ENCODE measurements at regions not wholly inside any gene's neighbourhood (a gene's known extent, or its start where the extent isn't known, plus 50 kb on each side); places are given as distances from the start of the nearest gene placed in this dataset.

DNA sequence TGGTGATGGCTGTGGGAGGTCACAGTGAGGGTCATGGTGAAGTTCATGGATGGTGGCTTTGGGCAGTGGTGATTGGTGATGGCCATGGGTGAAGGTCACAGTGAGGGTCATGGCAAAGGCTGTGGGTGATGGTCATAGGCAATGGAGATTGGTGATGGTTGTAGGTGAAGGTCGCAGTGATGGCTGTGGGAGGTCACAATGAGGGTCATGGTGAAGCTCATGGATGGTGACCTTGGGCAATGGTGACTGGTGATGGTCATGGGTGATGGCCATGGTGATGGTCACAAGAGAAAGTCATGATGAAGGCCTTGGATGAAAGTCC lies 115.6 kb upstream of the IRX4 start:
- intact Hi-C loops (cut with micrococcal nuclease): no loop called here
- BruUV-seq (replicated peaks): no TSS peak
- Histone ChIP-seq H3K4me2 (ENCODE audit: low read length) (no peak overlapping the region), H3K9me3 (ENCODE audit: low read length) (no peaks in the 10 kb centered on the region), H3K27me3 (ENCODE audit: low read length) (peaks cover 83% of the 10 kb centered on the region), H3K79me2 (ENCODE audit: low read length) (no peaks in the 10 kb centered on the region), H4K20me1 (ENCODE audit: low read length) (no peaks in the 10 kb centered on the region), H3K4me3 (ENCODE audit: low read length) (no peak overlapping the region), H3K4me1 (ENCODE audit: insufficient read depth, low read length) (no peaks in the 10 kb centered on the region), H3K27ac (ENCODE audit: low read length) (no peak overlapping the region), H3K36me3 (ENCODE audit: low read depth, low read length) (no peaks in the 10 kb centered on the region), H2AFZ (ENCODE audit: low read length) (no peak overlapping the region), H3F3A (ENCODE audit: low read length, unreplicated experiment) (no peaks in the 10 kb centered on the region), H3K9ac (ENCODE audit: low read length) (no peak overlapping the region), H3K9me2 (replicated peaks; ENCODE audit: low read length) (0 out of 2 replicates have a peak, but pooled peaks cover 4% of the 10 kb centered on the region)
- ChIA-PET CTCF (interaction anchor here (0.5 kb wide), 1 partner anchor 235 kb away, joined by 3 read pairs; no protein-coding TSS in a partner anchor), POLR2A (ENCODE audit: unreplicated experiment) (no interaction called here)
- DNase-seq: no peak
- ATAC-seq: no peak
- TF ChIP-seq EZH2phosphoT487 (IDR thresholded peaks at IDR 0.05; ENCODE audit: borderline replicate concordance, low read length) (no peak), EZH2 (IDR thresholded peaks at IDR 0.05; ENCODE audit: low read length, unreplicated experiment) (no peak)
- TF ChIP-seq, protein P1, sequence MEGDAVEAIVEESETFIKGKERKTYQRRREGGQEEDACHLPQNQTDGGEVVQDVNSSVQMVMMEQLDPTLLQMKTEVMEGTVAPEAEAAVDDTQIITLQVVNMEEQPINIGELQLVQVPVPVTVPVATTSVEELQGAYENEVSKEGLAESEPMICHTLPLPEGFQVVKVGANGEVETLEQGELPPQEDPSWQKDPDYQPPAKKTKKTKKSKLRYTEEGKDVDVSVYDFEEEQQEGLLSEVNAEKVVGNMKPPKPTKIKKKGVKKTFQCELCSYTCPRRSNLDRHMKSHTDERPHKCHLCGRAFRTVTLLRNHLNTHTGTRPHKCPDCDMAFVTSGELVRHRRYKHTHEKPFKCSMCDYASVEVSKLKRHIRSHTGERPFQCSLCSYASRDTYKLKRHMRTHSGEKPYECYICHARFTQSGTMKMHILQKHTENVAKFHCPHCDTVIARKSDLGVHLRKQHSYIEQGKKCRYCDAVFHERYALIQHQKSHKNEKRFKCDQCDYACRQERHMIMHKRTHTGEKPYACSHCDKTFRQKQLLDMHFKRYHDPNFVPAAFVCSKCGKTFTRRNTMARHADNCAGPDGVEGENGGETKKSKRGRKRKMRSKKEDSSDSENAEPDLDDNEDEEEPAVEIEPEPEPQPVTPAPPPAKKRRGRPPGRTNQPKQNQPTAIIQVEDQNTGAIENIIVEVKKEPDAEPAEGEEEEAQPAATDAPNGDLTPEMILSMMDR (conservative IDR thresholded peaks at IDR 0.05; ENCODE audit: low read depth, low read length): no peak

DNA sequence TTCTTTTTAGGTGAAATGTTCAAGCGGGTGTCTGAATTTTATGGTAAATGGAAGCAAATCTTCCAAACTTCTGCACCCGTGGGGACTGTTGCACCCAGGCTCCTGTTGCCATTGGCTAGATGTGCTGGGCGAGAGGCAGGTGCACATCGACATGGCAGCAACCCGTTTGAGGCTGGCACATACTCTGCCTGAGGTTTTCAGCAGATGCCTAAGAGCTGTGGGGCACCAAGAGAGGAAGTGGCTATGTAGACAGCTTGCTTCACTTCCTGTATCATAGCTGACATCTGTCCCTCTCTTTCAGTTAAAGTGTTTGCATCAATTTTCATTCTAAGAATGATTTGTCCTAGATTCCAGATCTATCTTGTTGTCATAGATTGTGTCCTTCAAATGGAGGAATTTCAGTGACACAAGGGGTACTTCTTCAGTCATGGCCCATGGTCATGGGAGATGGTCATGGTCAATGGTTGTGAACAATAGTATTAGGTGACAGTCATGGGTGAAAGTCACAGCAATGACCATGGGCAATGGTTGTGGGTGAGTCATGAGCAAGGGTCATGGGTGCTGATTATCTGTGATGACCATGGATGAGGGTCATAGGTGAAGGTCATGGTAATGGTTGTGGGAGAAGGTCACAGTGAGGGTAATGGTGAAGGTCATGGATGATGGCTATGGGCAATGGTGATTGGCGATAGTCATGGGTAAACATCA lies 115.1 kb upstream of the IRX4 start:
- no TSS peak for BruUV-seq (replicated peaks)
- Histone ChIP-seq H3K9me3 (ENCODE audit: low read length) (no peaks in the 10 kb centered on the region), H4K20me1 (ENCODE audit: low read length) (no peaks in the 10 kb centered on the region), H3K4me1 (ENCODE audit: insufficient read depth, low read length) (no peaks in the 10 kb centered on the region), H3K36me3 (ENCODE audit: low read depth, low read length) (no peaks in the 10 kb centered on the region), H3K4me2 (ENCODE audit: low read length) (no peak overlapping the region), H2AFZ (ENCODE audit: low read length) (no peak overlapping the region), H3K4me3 (ENCODE audit: low read length) (no peak overlapping the region), H3F3A (ENCODE audit: low read length, unreplicated experiment) (no peaks in the 10 kb centered on the region), H3K79me2 (ENCODE audit: low read length) (no peaks in the 10 kb centered on the region), H3K27me3 (ENCODE audit: low read length) (peaks cover 79% of the 10 kb centered on the region), H3K27ac (ENCODE audit: low read length) (no peak overlapping the region), H3K9ac (ENCODE audit: low read length) (no peak overlapping the region), H3K9me2 (replicated peaks; ENCODE audit: low read length) (0 out of 2 replicates have a peak, but pooled peaks cover 4% of the 10 kb centered on the region)
- ChIA-PET POLR2A (ENCODE audit: unreplicated experiment) (no interaction called here), CTCF (interaction anchor here (0.5 kb wide), 1 partner anchor 234 kb away, joined by 3 read pairs; no protein-coding TSS in a partner anchor)
- intact Hi-C loops (cut with micrococcal nuclease): no loop called here
- no peak for DNase-seq
- TF ChIP-seq EZH2 (IDR thresholded peaks at IDR 0.05; ENCODE audit: low read length, unreplicated experiment) (no peak), EZH2phosphoT487 (IDR thresholded peaks at IDR 0.05; ENCODE audit: borderline replicate concordance, low read length) (no peak)
- TF ChIP-seq, protein P1 (conservative IDR thresholded peaks at IDR 0.05; ENCODE audit: low read depth, low read length): no peak
- ATAC-seq: no peak

DNA sequence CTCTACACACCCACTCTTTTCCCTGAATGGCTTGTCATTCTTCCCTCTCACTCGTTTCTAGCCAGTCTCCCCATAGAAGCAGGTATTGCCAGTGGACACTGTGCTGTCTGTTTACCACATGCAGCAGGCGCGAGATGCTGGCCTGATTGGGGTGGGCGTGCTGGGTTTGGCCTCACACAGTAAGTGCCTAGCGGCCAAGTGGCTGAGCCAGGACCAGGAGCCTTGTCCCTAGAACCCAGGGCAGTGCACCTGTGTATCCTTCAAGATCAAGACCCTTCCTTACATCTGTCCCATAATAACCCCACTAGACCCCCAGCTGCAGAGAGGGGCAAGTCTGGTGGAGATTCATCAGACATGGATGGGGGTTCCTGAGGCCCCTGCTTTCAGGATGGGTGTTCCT lies 112.8 kb upstream of the IRX4 start:
- intact Hi-C loops (cut with micrococcal nuclease): no loop called here
- H3K4me3 ChIP-seq (ENCODE audit: low read length): no peak overlapping the region
- H3K9me3 ChIP-seq (ENCODE audit: low read length): no peaks in the 10 kb centered on the region

More for the DNA sequence above, 112.8 kb upstream of the IRX4 start:
- DNase-seq: no peak
- BruUV-seq (replicated peaks): no TSS peak
- ChIA-PET POLR2A (ENCODE audit: unreplicated experiment) (no interaction called here), CTCF (no interaction called here)
- Histone ChIP-seq H2AFZ (ENCODE audit: low read length) (no peak overlapping the region), H3K27ac (ENCODE audit: low read length) (no peak overlapping the region), H3K79me2 (ENCODE audit: low read length) (no peaks in the 10 kb centered on the region), H3K9ac (ENCODE audit: low read length) (no peak overlapping the region), H4K20me1 (ENCODE audit: low read length) (no peaks in the 10 kb centered on the region), H3K27me3 (ENCODE audit: low read length) (peaks cover 77% of the 10 kb centered on the region), H3K36me3 (ENCODE audit: low read depth, low read length) (no peaks in the 10 kb centered on the region), H3K4me2 (ENCODE audit: low read length) (no peak overlapping the region), H3K4me1 (ENCODE audit: insufficient read depth, low read length) (no peaks in the 10 kb centered on the region), H3K9me2 (replicated peaks; ENCODE audit: low read length) (0 out of 2 replicates have a peak, but pooled peaks cover 4% of the 10 kb centered on the region), H3F3A (ENCODE audit: low read length, unreplicated experiment) (no peaks in the 10 kb centered on the region)
- ATAC-seq: no peak
- no peak for TF ChIP-seq EZH2phosphoT487 (IDR thresholded peaks at IDR 0.05; ENCODE audit: borderline replicate concordance, low read length)
- TF ChIP-seq, protein P1 (conservative IDR thresholded peaks at IDR 0.05; ENCODE audit: low read depth, low read length): no peak
